CD8-positive, alpha-beta memory T cell (primary cell): ENCODE measurements at regions not wholly inside any gene's neighbourhood (a gene's known extent, or its start where the extent isn't known, plus 50 kb on each side); places are given as distances from the start of the nearest gene placed in this dataset.
"Not testable (repeated sequence)": the region's sequence is repeated elsewhere in the genome, so short reads cannot be mapped to it uniquely, and the experiment has no call there.

Experiments
- CTCF ChIA-PET: fragments of 350-600 bp; sonication (Branson Sonifier 250); formaldehyde crosslinking; loops from one replicate; lab custom pipeline; 2021; ENCODE audit warnings: antibody characterized with exemption; lab: Charles Lee
- POLR2A ChIA-PET: fragments of 350-600 bp; sonication (Branson Sonifier 250); formaldehyde crosslinking; loops from one replicate; lab custom pipeline; 2021; ENCODE audit warnings: antibody characterized with exemption; lab: Charles Lee
- DNase-seq, 5 donors: peaks; one replicate each; pipeline versions ENCODE4 v3.0.0 to v3.0.0-alpha.2; 2020 to 2022; ENCODE audit warnings: mixed read lengths in 1 of 5
- H3K27ac ChIP-seq: one replicate; pipeline ENCODE4 v1.7.0; 2013; ENCODE audit warnings: low read depth, mild to moderate bottlenecking, low read length, moderate library complexity
- H3K27me3 ChIP-seq: 2 replicates; pipeline ENCODE4 v1.7.0; 2013; ENCODE audit warnings: low read length, mild to moderate bottlenecking; ENCODE audit not compliant: insufficient read depth, poor library complexity, severe bottlenecking
- H3K36me3 ChIP-seq: 2 replicates; pipeline ENCODE4 v1.7.0; 2013; ENCODE audit warnings: mild to moderate bottlenecking, low read length, moderate library complexity; ENCODE audit not compliant: insufficient read depth
- H3K4me1 ChIP-seq: 2 replicates; pipeline ENCODE4 v1.7.0; 2013; ENCODE audit warnings: mild to moderate bottlenecking, low read length, moderate library complexity; ENCODE audit not compliant: insufficient read depth
- H3K4me3 ChIP-seq: 2 replicates; pipeline ENCODE4 v1.7.0; 2013; ENCODE audit warnings: mild to moderate bottlenecking, low read length
- H3K9me3 ChIP-seq: 2 replicates; pipeline ENCODE4 v1.7.0; 2013; ENCODE audit warnings: mild to moderate bottlenecking, low read length
- H3K27ac Mint-ChIP-seq, 8 donors: one replicate each; pipeline ENCODE4 v1.8.0; 2020 to 2021; ENCODE audit warnings: mixed read lengths in 8 of 8, mild to moderate bottlenecking in 6 of 8, inconsistent platforms in 3 of 8, moderate library complexity in 3 of 8
- H3K27me3 Mint-ChIP-seq, 2 donors: one replicate each; pipeline ENCODE4 v1.8.0; 2020 to 2021; ENCODE audit warnings: mixed read lengths in 2 of 2, mild to moderate bottlenecking in 1 of 2, moderate library complexity in 1 of 2
- H3K36me3 Mint-ChIP-seq, 3 donors: one replicate each; pipeline ENCODE4 v1.8.0; 2020 to 2021; ENCODE audit warnings: mixed read lengths in 3 of 3, inconsistent platforms in 1 of 3, mild to moderate bottlenecking in 1 of 3
- H3K4me1 Mint-ChIP-seq, 3 donors: one replicate each; pipeline ENCODE4 v1.8.0; 2020 to 2021; ENCODE audit warnings: mixed read lengths in 3 of 3, inconsistent platforms in 1 of 3, mild to moderate bottlenecking in 1 of 3
- H3K4me3 Mint-ChIP-seq, 7 donors: one replicate each; pipeline ENCODE4 v1.8.0; 2020 to 2021; ENCODE audit warnings: mixed read lengths in 7 of 7, mild to moderate bottlenecking in 6 of 7, moderate library complexity in 4 of 7, inconsistent platforms in 2 of 7
- H3K9me3 Mint-ChIP-seq, 5 donors: one replicate each; pipeline ENCODE4 v1.8.0; 2020 to 2022; ENCODE audit warnings: mixed read lengths in 5 of 5, mild to moderate bottlenecking in 3 of 5, moderate library complexity in 2 of 5, inconsistent platforms in 1 of 5

DNA sequence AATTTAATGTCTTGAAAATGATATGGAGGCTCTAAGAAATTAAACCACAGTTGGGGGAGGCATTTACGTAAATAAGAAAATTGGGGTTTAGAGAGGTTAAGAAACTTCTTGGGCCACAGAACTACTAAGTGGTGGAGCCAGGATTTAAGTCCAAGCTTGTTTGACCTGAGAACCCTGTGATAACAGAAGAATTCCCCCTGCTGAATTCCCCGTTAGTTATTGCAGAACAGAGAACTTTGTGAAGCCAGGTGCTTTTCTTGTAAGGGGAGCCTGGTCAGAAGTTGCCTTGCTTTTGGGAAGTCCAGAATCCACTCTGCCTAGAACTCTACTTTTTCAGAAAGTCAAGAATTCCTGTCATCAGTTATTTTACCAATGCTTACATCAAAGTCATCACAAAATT, 309.3 kb upstream of the SEMA6A start:
- no peak overlapping the region for H3K4me3 Mint-ChIP-seq
- ChIA-PET POLR2A (no interaction called here), CTCF (no interaction called here)
- H3K36me3 ChIP-seq = no peaks in the 10 kb centered on the region
- no peaks in the 10 kb centered on the region for H3K4me1 ChIP-seq
- no peak overlapping the region for H3K27ac Mint-ChIP-seq
- no peaks in the 10 kb centered on the region for H3K27me3 Mint-ChIP-seq
- no peaks in the 10 kb centered on the region for H3K27me3 ChIP-seq
- no peaks in the 10 kb centered on the region for H3K36me3 Mint-ChIP-seq
- H3K4me3 ChIP-seq = no peak overlapping the region
- H3K27ac ChIP-seq = no peak overlapping the region
- no peaks in the 10 kb centered on the region for H3K4me1 Mint-ChIP-seq
- H3K9me3 ChIP-seq = no peaks in the 10 kb centered on the region
- no peak for DNase-seq
- peaks cover 0 to 2% (median 0%) of the 10 kb centered on the region in 5 donors for H3K9me3 Mint-ChIP-seq

DNA sequence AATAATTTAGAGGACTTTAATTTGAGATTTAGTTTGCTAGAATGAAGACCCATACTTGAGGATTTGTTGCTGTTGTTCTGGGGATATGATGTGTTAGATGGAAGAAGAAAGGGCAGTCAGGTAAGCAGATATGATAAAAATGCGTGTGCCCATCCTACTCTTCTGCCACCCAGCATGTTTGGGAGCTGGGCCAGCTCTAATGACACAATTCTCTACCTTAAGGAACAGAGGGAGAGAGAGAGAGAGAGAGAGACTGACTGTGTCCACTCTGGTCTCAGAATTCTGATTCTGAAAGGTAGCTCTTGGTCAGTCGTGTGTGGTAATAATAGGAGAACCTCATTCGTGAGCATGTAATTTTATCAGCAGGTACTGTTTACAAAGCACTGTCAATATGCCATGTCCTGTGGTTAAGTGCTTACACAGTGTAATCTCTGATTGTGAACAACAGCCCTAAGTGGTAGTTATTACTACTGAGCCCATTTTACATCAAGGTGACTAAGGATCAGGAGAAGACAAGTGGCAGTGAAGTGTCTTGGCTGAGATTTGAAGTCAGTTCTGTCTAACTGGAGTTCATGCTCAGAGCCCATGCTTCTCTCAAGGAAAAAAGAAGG, 307.4 kb upstream of the SEMA6A start:
- no peak overlapping the region for H3K27ac Mint-ChIP-seq
- Histone ChIP-seq H3K36me3 (no peaks in the 10 kb centered on the region), H3K27me3 (no peaks in the 10 kb centered on the region), H3K9me3 (no peaks in the 10 kb centered on the region), H3K4me3 (no peak overlapping the region), H3K4me1 (no peaks in the 10 kb centered on the region), H3K27ac (no peak overlapping the region)
- H3K27me3 Mint-ChIP-seq = no peaks in the 10 kb centered on the region
- no peak for DNase-seq
- H3K4me3 Mint-ChIP-seq = no peak overlapping the region
- peaks cover 0 to 6% (median 2%) of the 10 kb centered on the region in 5 donors for H3K9me3 Mint-ChIP-seq
- no peaks in the 10 kb centered on the region for H3K36me3 Mint-ChIP-seq
- POLR2A ChIA-PET = no interaction called here
- H3K4me1 Mint-ChIP-seq = no peaks in the 10 kb centered on the region
- CTCF ChIA-PET = no interaction called here

DNA sequence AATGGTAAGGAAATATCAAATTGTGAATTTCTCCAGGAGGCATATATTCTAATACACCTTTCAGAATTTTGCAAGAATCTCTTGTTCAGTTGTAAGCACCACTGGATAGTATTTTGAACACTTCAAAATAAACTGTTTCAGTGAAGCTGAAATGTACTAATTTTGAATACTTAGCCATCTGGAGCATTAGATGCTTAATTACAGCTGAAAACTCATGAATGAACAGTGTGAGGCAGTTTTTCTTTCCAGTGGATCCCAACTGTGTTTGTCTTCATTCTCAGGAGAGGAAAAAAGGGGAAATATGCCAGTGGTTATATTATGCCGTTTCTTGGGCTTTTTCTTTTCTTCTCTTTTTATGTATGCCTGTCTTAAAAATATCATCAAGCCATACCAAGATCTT, 306.0 kb upstream of the SEMA6A start:
- Mint-ChIP-seq H3K9me3 (peaks cover 0 to 6% (median 2%) of the 10 kb centered on the region in 5 donors), H3K27me3 (no peaks in the 10 kb centered on the region)
- CTCF ChIA-PET = no interaction called here

DNA sequence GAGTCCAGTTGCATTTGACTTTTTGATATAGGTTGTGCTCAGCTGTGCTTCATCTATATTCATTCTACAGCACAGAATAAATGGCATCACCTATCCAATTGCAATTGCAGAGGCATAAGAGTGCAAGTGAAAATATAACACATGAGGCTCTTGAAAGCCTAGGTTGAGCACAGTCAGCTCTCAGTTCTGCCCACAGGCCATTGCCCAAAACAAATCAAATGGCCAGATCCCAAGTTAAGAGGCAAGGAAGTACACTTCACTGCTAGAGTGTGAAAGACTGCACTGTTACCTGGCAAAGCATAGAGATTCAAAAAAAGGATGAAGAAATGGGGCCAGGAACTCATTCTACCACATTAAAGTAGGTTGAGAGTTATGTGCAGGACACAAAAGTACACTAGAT, 305.5 kb upstream of the SEMA6A start:
- Histone ChIP-seq H3K4me3 (no peak overlapping the region), H3K27ac (no peak overlapping the region), H3K36me3 (no peaks in the 10 kb centered on the region), H3K4me1 (no peaks in the 10 kb centered on the region), H3K27me3 (no peaks in the 10 kb centered on the region), H3K9me3 (no peaks in the 10 kb centered on the region)
- H3K9me3 Mint-ChIP-seq = peaks cover 0 to 6% (median 2%) of the 10 kb centered on the region in 5 donors
- H3K27ac Mint-ChIP-seq = no peak overlapping the region
- no peaks in the 10 kb centered on the region for H3K27me3 Mint-ChIP-seq
- H3K4me3 Mint-ChIP-seq = no peak overlapping the region
- ChIA-PET POLR2A (no interaction called here), CTCF (no interaction called here)
- no peak for DNase-seq
- no peaks in the 10 kb centered on the region for H3K4me1 Mint-ChIP-seq
- H3K36me3 Mint-ChIP-seq = no peaks in the 10 kb centered on the region

More for the DNA sequence above, 306.0 kb upstream of the SEMA6A start:
- Histone ChIP-seq H3K27me3 (no peaks in the 10 kb centered on the region), H3K36me3 (no peaks in the 10 kb centered on the region), H3K27ac (no peak overlapping the region), H3K4me3 (no peak overlapping the region), H3K9me3 (no peaks in the 10 kb centered on the region), H3K4me1 (no peaks in the 10 kb centered on the region)
- H3K4me1 Mint-ChIP-seq = no peaks in the 10 kb centered on the region
- H3K27ac Mint-ChIP-seq = no peak overlapping the region
- no peaks in the 10 kb centered on the region for H3K36me3 Mint-ChIP-seq
- POLR2A ChIA-PET = no interaction called here
- no peak overlapping the region for H3K4me3 Mint-ChIP-seq
- no peak for DNase-seq

DNA sequence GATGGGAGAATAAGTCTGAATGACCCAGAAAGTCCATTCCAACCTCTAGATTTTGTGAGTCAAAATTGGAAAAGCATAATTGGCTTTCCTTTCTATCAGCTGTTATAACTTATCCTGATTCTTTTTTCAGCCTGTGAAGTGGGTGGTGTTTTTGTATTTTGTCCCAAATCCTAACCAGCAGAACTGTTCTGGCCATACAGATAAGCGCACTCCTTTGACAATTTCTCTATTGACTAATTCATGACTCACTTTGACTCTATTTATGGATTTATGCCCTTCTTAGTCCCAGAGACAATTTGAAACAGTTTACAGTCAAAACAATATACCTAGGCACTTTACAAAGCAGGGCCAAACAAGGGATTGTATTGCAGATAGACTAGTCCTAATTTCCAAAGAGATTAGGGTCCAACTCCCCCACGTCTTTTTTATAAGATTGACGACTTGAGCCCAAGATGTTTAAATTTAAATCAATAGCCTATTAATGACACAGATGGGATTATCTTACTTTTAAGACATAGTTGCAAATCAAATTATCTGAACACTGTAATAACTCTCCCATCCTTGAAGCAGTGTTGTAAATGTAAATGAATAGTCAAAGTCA, 301.7 kb upstream of the SEMA6A start:
- Mint-ChIP-seq H3K36me3 (no peaks in the 10 kb centered on the region), H3K9me3 (peaks cover 0 to 5% (median 2%) of the 10 kb centered on the region in 5 donors), H3K27me3 (no peaks in the 10 kb centered on the region), H3K4me1 (no peaks in the 10 kb centered on the region), H3K4me3 (no peak overlapping the region), H3K27ac (no peak overlapping the region)
- Histone ChIP-seq H3K4me3 (no peak overlapping the region), H3K4me1 (no peaks in the 10 kb centered on the region), H3K27ac (no peak overlapping the region), H3K36me3 (no peaks in the 10 kb centered on the region), H3K9me3 (no peaks in the 10 kb centered on the region), H3K27me3 (no peaks in the 10 kb centered on the region)
- ChIA-PET POLR2A (no interaction called here), CTCF (no interaction called here)
- DNase-seq = no peak

DNA sequence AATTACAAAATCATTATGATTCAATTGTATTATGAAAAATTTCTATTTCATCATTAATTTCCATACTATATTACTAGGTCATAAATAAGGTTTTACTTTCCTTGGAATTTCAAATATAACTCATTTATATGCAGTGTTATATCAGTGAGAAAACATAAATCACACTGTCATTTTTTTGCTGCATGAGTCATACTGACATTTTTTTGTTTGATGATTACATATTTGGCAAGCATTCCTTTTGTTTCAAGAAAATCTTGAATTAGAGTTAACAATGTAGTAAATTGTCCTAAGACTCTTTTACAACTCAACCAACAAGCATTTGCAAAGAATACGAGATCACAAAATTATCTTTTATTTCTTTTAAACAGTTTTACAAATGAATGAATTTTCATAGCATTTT, 298.4 kb upstream of the SEMA6A start:
- Mint-ChIP-seq H3K36me3 (no peaks in the 10 kb centered on the region), H3K4me1 (no peaks in the 10 kb centered on the region), H3K4me3 (no peak overlapping the region), H3K9me3 (peaks cover 0 to 9% (median 2%) of the 10 kb centered on the region in 5 donors), H3K27me3 (no peaks in the 10 kb centered on the region), H3K27ac (no peak overlapping the region)
- CTCF ChIA-PET = no interaction called here
- DNase-seq = no peak
- Histone ChIP-seq H3K27ac (no peak overlapping the region), H3K4me3 (no peak overlapping the region), H3K36me3 (no peaks in the 10 kb centered on the region), H3K9me3 (no peaks in the 10 kb centered on the region), H3K4me1 (no peaks in the 10 kb centered on the region), H3K27me3 (no peaks in the 10 kb centered on the region)
- POLR2A ChIA-PET = no interaction called here

DNA sequence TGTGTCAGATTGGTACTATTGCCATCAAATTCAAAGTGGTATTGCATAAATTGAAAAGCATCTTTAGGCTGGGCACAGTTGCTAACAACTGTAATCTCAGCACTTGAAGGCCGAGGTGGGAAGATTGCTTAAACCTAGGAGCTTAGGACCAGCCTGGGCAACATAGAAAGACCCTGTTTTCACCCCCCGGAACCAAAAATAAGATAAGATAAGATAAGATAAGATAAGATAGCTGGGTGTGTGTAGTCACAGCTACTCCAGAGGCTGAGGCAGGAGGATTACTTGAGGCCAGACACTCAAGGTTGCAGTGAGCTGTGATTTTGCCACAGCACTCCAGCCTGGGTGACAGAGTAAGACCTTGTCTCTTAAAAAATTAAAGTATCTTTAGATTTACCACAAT, 297.9 kb upstream of the SEMA6A start:
- Mint-ChIP-seq H3K4me3 (no peak overlapping the region), H3K27me3 (no peaks in the 10 kb centered on the region), H3K36me3 (no peaks in the 10 kb centered on the region), H3K9me3 (peaks cover 0 to 7% (median 4%) of the 10 kb centered on the region in 5 donors), H3K4me1 (no peaks in the 10 kb centered on the region), H3K27ac (no peak overlapping the region)
- POLR2A ChIA-PET = no interaction called here
- DNase-seq = no peak
- no peaks in the 10 kb centered on the region for H3K27me3 ChIP-seq
- no peaks in the 10 kb centered on the region for H3K36me3 ChIP-seq
- H3K4me1 ChIP-seq = no peaks in the 10 kb centered on the region
- H3K27ac ChIP-seq = no peak overlapping the region
- CTCF ChIA-PET = no interaction called here
- H3K9me3 ChIP-seq = no peaks in the 10 kb centered on the region
- no peak overlapping the region for H3K4me3 ChIP-seq

DNA sequence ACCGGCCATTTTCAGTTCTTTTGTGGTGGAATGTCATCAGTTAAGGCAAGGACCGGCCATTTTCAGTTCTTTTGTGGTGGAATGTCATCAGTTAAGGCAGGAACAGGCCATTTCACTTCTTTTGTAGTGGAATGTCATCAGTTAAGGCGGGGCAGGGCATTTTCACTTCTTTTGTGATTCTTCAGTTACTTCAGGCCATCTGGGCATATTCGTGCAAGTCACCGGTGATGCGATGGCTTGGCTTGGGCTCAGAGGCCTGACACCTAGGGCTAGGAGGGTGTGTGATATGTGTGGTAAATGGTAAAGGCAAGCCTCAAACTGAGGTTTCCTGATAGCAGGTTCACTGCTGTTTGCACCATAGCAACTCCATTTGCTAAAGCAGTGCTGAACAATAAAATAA, 293.2 kb upstream of the SEMA6A start:
- H3K27ac ChIP-seq, H3K9me3 ChIP-seq, H3K36me3 ChIP-seq, H3K4me3 ChIP-seq, H3K27me3 Mint-ChIP-seq, H3K9me3 Mint-ChIP-seq, DNase-seq, H3K27ac Mint-ChIP-seq, H3K27me3 ChIP-seq, H3K4me3 Mint-ChIP-seq, POLR2A ChIA-PET, H3K4me1 ChIP-seq, H3K4me1 Mint-ChIP-seq, H3K36me3 Mint-ChIP-seq, CTCF ChIA-PET: not testable (repeated sequence)
